ENCODE measurements at regions not wholly inside any gene's neighbourhood (a gene's known extent, or its start where the extent isn't known, plus 50 kb on each side); places are given as distances from the start of the nearest gene placed in this dataset.
"Not testable (repeated sequence)": the region's sequence is repeated elsewhere in the genome, so short reads cannot be mapped to it uniquely, and the experiment has no call there.

GRCh38 chr22:38375784-38376183 is 58.6 kb upstream of the CSNK1E start:
- not testable (repeated sequence) for DNase-seq

- not testable (repeated sequence) for DNase-seq
Measured at GRCh38 chr22:38375005-38375404, 57.8 kb upstream of the CSNK1E start.

- DNase-seq: not testable (repeated sequence)
Measured at GRCh38 chr22:38374433-38374831, 57.2 kb upstream of the CSNK1E start.

- peak; percentile 54 for DNase-seq
Measured at GRCh38 chr22:38373783-38374432, 56.7 kb upstream of the CSNK1E start.

- not testable (repeated sequence) for DNase-seq
Measured at GRCh38 chr22:38372665-38373064, 55.4 kb upstream of the CSNK1E start.

GRCh38 chr22:38370490-38370889 is 53.3 kb upstream of the CSNK1E start:
- not testable (repeated sequence) for DNase-seq

- DNase-seq: not testable (repeated sequence)
Measured at GRCh38 chr22:38369132-38369531, 51.9 kb upstream of the CSNK1E start.

Measured in right forelimb (tissue), 1 donor.